ENCODE measurements at regions not wholly inside any gene's neighbourhood (a gene's known extent, or its start where the extent isn't known, plus 50 kb on each side); places are given as distances from the start of the nearest gene placed in this dataset.

- TF ChIP-seq, protein P1, sequence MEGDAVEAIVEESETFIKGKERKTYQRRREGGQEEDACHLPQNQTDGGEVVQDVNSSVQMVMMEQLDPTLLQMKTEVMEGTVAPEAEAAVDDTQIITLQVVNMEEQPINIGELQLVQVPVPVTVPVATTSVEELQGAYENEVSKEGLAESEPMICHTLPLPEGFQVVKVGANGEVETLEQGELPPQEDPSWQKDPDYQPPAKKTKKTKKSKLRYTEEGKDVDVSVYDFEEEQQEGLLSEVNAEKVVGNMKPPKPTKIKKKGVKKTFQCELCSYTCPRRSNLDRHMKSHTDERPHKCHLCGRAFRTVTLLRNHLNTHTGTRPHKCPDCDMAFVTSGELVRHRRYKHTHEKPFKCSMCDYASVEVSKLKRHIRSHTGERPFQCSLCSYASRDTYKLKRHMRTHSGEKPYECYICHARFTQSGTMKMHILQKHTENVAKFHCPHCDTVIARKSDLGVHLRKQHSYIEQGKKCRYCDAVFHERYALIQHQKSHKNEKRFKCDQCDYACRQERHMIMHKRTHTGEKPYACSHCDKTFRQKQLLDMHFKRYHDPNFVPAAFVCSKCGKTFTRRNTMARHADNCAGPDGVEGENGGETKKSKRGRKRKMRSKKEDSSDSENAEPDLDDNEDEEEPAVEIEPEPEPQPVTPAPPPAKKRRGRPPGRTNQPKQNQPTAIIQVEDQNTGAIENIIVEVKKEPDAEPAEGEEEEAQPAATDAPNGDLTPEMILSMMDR (IDR thresholded peaks at IDR 0.05): no peak
- TF ChIP-seq ZFX (IDR thresholded peaks at IDR 0.05; ENCODE audit: borderline replicate concordance): no peak
Measured at GRCh38 chr3:102129760-102130608, 280.7 kb downstream of the NFKBIZ start.
